GM19455 (cell line): ENCODE measurements at regions not wholly inside any gene's neighbourhood (a gene's known extent, or its start where the extent isn't known, plus 50 kb on each side); places are given as distances from the start of the nearest gene placed in this dataset.

Source experiments
- ATAC-seq: cut with Tn5 transposase; IDR thresholded peaks from one replicate; pipeline ENCODE4 v1.9.1; 2021; ENCODE audit not compliant: unreplicated experiment

DNA sequence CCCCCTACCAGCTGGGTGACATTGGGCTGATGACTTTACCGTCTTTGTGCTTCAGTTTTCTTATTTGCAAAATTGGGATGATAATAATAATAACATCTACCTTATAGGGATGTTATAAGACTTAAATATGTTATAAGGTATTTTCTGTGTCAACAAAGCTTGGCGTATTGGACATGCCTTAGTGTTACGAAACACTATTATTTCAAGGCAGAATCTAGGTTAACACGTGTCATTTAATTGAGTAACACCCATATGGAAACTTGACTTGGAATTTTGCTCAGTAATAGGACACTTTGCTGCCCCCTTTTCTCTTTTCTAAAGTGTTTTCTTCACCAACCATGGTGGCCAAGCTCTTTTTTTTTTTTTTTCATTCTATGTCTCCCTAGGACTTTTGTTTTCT is 294.2 kb upstream of the SALL1 start:
- ATAC-seq, result no peak

GRCh38 chr16:51443934-51444333 is 292.9 kb upstream of the SALL1 start:
- no peak for ATAC-seq

DNA sequence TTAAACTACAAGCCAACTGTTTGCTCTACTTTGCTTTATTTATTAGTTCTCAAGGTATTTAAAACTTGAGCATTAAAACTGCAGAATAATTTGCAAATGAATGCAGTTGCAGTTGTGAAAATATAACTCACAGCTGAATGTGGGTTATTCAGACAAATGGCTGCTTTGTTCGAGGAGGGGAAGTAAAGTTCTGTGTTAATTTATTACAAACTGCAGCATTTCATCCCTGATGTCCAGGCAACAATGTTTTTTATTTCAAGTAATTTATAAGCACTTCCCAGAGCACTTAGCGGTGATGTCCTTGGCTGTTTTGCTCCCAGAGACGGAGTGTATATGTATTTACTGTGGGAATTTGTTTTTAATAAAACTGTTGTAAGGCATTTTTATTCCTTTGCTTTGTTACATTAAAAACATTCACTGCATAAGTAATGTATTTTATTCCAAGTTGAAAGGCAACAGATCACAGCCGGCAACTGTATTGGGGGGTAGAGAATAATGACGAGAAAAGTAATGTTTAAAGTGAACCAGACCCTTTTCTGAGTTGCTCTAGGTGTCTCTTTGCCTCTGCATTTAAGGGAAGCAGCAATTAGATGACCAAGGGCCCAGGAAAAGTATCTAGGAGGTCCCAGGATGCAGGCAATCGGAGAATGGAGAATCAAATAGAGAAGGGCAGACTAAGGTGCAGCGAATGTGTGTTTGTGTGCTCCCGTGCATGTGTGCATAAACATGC is 291.2 kb upstream of the SALL1 start:
- ATAC-seq, result no peak

DNA sequence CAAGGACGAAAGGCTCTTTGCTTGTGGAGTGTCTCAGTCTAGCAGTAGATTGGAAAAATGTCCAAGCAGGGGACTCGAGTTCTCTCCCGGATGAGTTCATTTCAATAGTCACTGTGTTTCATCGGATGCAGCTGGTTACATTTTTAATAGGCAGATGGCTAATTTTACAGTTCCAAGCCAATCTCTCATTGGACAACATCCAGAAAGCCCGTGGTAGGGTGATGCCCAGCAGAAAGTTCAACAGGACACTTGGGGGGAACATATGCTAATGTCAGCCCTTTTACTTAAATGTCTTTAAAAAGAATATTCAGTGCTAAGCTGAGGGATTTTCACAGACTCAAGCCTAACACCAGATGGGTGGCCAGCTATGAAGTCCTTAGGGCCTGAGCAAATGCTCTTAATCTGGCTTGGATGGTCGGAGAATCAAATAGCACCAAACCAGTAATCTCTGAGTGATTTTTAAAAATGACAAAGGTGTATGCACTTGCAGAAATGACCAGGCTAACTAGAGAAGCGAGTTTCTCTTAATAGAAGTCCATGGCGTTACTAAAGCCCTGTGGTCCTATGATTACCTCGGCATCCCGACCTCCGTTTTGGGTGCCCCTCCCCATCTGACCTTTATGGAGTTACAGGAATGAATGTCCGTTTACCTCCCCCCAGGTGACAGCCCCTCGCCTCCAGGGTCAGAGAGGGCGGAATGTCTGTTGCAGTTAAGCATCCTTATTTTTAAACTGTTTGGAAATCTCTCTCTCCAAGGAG is 289.2 kb upstream of the SALL1 start:
- no peak for ATAC-seq

GRCh38 chr16:51439271-51439670 is 288.2 kb upstream of the SALL1 start:
- ATAC-seq, result no peak

- ATAC-seq, result no peak
Observed at GRCh38 chr16:51436742-51437141, 285.7 kb upstream of the SALL1 start.

DNA sequence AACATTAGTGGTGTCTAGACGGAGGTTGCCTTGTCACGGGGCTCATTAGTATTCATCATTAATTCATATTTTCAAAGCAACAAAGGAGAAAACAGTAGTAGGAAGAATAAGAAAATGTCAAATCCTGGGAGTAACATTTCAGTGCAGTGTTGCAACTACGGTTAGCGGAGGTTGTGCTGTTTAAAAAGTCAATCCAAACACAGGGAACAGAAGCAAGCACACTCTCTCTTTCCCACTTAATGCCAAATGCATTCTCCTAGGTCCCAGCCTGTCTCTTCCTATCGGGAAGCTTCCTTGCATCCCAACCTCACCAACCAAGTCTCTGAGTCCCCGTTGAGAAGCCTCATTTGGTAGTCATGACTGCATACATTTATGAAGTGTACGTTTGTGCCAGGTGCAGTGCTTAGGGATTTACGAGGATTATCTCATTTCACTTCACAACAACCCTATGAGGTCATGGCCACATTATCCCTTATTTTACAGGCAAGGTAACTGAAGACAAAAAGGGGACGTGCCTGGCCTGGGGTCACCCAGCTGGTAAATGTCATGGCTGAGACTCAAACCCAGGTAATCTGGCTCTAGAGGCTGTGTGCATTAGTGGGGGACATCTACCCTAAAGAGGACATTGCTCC is 283.6 kb upstream of the SALL1 start:
- ATAC-seq, result no peak

- ATAC-seq, result no peak
Observed at GRCh38 chr16:51433599-51433998, 282.5 kb upstream of the SALL1 start.

DNA sequence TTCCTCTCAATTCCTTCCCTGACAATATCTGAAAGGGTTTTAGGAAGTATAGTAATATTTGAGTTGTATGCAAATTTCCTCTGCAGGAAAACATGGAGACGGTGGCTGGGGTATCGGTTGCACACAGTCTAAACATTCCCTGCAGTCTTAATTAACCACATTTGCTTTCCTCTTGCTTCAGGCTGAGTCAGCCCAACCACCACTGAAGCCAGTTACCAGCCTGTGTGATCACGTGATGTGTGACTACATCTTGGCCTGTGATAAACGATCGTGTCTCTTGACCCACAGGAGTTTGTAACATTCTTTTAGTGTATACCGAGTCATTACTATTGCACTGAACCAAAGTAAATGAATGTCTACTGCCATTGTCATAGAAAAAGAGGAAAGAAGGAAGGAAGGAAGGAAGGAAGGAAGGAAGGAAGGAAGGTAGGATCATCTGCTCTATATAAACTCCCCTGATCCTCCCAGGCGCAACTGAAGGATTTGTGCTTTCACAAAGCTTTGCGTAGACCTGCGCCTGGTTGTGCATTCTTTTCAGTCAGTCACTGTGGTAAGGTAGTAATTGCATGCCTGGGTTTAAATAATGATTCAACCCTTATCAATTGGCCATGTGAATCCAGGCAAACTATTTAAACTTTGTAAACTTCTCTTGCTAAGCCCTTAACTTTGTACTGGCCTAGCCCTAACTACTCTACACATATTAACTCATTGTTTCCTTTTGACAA is 280.6 kb upstream of the SALL1 start:
- no peak for ATAC-seq

DNA sequence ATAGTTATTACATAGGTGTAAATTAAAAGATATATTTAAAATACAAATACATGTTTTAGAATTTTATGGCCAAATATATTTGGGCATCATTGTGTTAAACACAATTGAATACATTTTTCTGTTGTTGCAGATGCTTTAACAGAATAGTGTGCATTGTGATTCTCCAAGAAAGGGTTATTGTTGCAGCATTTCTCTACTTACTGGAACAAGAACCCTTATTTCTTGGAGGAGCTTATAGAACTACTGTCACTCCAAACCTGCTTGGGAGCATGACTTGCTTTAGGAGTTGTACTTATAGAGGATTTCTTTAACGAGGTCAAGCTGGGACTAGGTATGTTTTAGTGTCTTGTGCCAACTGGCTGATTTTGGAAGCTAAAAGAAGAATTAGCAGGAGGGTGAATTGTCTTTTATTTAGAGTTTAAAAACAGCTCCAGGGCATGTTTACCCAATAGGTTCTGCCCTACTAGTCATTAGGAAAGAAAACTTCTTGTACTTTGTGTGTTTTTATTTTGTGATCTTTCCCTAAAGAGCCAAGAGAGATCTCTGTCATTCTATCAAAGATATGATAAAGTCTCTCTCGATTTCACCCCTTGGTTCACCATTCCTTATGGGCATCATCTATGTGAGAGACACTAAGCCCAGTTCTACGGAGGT is 279.8 kb upstream of the SALL1 start:
- ATAC-seq, result no peak

- no peak for ATAC-seq
Observed at GRCh38 chr16:51429041-51429440, 278.0 kb upstream of the SALL1 start.

DNA sequence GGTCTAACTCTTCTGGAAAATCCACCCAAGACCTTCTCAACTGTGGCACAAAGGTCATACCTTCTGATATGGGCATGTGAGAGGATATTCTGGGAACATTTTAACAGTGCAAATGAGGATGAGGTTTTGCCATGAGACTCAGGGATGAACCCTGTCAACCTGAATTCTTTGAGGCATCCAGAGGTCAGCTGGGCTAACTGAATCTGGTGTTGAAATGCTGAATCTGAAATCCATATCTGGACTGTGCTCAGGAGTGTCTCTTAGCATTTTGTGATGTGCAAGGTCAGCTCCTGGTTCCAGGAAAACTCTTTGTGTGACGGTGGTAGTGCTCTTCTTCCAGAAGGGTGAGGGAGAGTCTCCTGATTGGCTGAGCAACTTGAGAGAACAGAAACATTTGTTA is 276.0 kb upstream of the SALL1 start:
- ATAC-seq, result no peak

GRCh38 chr16:51426276-51426675 is 275.2 kb upstream of the SALL1 start:
- no peak for ATAC-seq

DNA sequence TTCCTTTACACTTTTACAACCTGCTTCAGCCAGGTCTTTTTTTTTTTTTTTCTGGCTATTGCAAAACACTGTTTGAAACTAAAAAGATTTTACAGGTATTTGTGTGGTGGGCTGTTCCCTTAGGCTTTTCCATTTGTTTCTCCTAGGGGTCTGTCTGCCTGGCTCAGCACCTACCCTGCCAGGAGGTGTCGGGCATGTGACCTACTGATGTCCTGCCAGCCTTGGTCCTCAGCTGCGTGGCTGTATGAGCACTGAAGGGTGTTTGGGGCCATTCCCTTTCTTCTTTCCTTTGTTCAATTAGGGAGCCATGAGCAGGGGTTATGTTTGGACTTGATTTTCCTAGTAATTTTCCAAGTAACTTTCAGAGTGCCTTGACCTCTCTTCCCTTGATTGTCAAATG is 269.2 kb upstream of the SALL1 start:
- ATAC-seq, result no peak

DNA sequence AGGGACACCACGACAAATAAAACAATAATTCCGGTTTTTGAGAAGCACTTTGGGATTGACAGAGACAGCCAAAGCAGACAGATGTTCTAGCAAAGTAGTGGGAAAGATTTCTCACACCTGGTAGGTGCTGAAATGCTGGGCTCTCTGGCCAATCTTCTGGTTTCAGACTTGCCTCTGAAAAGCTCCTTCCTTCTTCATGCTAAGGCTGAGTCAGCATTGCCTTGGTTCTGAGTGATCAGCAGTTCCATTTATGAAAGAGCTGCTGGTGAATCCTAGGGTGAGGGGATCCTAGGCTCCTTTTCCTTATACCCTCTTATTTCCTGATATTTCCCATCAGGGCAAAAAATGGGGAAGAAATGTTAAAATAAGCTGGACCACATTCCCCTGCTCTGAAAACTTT is 268.7 kb upstream of the SALL1 start:
- ATAC-seq, result no peak

- no peak for ATAC-seq
Observed at GRCh38 chr16:51418258-51418657, 267.2 kb upstream of the SALL1 start.

DNA sequence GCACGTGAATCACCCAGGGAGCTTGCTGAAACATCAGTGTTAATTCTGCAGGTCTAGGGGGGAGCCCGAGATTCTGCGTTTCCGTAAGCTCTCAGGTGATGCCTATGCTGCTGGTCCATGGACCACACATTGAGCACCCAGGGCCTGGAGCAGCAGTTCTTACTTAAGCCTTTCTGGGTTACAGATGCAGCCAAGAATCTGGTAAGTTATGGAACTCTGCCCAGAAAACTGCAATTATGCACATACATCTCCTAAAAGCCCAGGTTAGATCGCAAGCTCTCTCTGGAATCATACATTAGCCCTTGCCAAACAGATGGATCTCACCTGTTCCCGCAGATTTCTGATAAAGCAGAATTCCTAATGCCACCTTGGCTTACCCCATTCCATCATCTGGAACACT is 265.9 kb upstream of the SALL1 start:
- ATAC-seq, result no peak

- no peak for ATAC-seq
Observed at GRCh38 chr16:51410125-51410524, 259.1 kb upstream of the SALL1 start.

- ATAC-seq, result no peak
Observed at GRCh38 chr16:51409001-51409675, 258.1 kb upstream of the SALL1 start.

DNA sequence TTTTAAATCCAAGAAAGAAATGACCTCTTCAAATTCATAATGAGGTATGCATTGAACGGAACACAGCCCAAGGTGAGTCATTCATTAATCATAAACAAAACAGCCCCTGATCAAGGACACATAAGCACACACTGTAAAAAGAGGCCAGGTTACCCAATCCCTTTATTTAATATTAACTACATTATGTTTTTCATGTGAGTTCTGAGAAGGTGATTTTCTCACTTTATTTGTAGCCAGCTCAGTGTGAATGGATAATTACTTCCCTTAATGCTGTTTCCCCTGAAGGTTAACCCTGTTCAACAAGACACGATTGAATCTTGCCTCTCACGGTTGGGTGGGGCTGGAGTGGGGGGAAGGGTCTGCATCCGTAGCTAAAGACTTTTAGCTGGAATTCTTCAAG is 257.3 kb upstream of the SALL1 start:
- no peak for ATAC-seq
